ENCODE measurements at regions not wholly inside any gene's neighbourhood (a gene's known extent, or its start where the extent isn't known, plus 50 kb on each side); places are given as distances from the start of the nearest gene placed in this dataset.

DNA sequence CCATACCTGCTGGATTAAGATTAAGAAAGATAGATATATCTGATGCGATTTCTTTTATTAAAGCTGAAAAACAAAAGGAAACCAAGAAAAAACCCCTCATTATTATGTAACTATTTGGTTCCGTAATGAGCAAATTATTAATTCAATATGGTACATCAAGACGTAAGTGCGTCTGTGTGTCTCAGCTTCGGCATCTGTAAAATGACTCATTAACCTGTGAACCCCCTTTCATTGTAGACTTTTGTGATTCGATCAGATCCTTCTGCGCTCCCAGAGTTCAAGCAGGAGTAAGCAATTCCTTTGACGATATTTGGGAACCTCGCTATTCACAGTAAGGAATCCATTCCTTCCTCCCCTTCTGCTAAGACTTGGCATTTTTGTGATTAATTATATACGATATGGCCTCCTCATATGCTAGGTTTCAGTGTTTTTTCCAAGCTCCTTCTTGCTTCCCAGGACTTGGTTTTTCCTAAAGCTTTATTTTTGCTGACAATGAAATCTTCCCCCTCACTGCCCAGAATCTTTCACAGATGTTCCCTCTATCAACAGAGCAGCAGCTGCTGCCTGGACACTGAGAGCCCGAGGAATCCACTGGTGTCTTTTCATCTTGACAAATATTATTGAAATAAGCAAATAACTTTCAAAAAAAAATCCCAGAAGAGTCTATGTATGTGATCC lies 171.7 kb upstream of the CELF2 start:
- no peak for DNase-seq (ENCODE audit: low read depth in 2 of 2)

DNA sequence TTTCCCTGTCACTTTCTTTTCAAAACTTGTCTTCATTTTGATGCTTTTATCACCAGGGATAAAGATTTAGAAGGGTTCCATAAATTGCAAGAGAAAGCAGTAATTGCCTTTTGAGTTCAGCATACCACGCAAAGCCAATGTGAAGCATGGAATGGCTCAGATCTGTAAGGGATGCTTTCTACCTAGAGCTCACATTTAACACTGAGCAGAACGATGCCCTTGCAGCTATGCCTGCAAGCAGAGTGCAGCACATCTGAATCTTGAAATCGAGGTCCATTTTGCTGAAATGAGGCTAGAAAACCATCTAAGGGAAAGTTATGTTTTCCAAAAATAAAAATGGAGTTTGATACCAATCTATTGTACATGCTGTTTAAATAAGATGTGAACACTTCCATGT lies 171.2 kb upstream of the CELF2 start:
- no peak for DNase-seq (ENCODE audit: low read depth in 2 of 2)

DNA sequence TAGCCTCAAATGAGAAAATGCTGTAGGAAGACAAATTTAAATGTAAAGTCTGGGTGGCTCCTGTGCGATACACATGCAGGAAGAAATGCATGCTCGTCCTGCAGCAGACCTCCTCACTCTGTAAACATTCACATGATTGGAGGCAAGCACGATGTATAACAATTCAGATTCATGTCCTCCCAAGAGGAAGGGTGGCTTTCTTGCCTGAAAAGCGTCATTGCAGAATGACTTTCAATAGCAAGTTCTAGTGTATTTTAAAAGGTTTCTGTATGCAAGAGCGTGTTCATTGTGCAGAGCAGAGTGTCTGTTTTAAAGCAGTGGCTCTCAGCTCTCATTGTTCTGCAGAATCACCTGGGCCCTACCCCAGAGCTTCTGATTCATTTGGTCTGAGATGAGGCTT lies 170.3 kb upstream of the CELF2 start:
- DNase-seq (ENCODE audit: low read depth in 2 of 2) = no peak

DNA sequence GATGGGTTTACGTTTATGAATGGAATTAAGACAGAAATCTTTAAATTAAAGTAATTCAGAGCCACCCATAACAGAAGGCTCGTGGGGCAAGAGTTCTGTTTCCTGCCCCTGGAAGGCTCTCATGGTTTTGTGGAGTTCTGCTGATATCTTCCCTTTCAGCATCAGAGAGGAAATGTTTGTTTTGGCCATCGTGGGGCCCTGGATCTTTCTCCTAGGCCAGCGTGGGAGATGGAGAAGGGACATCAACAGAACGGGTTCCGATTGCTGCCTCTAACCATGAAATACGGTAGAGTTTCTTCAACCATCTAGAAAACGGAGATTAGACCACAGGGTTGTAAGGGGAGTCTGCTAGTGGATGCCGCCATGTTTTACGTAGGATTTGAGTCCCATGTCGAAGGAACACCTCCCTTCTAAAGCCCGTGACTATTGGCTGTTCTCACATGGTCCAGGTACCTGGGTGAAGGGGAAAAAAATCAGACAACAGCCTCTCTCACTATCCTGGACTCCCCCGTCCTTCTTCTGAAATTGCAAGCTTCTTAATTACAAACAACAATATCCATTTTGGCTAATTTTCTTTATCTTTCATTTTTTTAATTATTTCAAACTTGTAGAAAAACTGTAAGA lies 169.1 kb upstream of the CELF2 start:
- DNase-seq (ENCODE audit: low read depth in 2 of 2) = no peak

GRCh38 chr10:10849306-10849705 lies 168.4 kb upstream of the CELF2 start:
- no peak for DNase-seq (ENCODE audit: low read depth in 2 of 2)

GRCh38 chr10:10850214-10850613 lies 167.5 kb upstream of the CELF2 start:
- no peak for DNase-seq (ENCODE audit: low read depth in 2 of 2)

GRCh38 chr10:10852464-10852863 lies 165.2 kb upstream of the CELF2 start:
- DNase-seq (ENCODE audit: low read depth in 2 of 2) = no peak

DNA sequence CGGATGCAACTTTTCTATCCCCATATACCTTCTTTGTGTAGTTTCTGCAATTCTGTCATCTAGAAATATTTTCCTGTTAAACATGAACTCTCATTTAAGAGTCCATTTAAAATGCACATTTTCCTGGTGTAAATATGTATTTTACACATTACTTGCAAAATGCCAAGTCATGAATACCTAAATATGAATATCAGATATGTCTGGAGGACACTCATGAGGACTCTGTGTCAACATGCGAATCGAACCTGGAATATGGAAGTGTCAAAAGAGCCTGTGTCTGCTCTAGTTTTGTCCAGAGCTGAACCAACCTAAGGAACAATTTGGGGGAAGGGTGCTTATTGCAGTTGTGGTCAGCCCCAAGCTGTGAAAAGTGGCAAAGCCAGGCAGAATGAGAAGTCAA lies 163.7 kb upstream of the CELF2 start:
- no peak for DNase-seq (ENCODE audit: low read depth in 2 of 2)

DNA sequence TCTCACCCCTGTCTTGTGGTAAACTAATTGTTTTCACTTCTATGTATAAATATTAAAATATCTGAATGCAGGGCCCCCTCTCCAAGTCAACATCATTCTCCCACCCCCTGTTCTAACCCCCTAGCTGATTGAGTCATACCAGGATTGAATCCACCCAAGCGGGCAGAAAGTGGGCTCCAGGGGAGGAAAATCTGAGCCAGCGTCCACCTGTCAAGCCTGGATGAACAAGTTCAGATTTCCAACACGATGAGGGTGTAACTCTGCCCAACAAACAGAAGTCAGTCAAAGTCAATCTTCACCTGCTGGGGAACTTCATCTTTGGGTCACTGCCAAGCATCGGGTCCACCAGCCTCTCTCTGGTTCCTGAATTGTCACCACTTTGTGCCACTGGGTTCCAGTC lies 162.9 kb upstream of the CELF2 start:
- DNase-seq (ENCODE audit: low read depth in 2 of 2) = no peak

DNA sequence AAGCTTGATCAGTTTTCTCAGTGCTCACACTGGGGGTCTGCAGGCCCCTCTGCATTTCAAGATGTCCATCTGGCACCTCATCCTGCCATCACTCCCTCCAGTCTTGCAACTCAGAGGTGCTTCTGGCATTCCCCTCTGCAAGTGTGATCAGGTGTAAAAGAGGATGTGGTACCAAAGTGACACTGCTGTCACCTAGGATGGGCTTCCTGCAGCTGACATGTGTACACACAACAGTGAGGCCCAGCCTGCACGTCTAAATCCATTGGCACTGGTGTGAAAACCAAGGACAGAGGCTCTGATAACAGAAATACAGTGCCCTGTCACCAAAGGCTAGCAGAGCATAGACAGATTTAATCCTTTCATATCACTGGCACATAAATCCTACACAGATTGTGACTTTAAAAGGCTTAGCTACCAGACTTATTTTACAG lies 162.5 kb upstream of the CELF2 start:
- DNase-seq (ENCODE audit: low read depth in 2 of 2) = no peak

DNA sequence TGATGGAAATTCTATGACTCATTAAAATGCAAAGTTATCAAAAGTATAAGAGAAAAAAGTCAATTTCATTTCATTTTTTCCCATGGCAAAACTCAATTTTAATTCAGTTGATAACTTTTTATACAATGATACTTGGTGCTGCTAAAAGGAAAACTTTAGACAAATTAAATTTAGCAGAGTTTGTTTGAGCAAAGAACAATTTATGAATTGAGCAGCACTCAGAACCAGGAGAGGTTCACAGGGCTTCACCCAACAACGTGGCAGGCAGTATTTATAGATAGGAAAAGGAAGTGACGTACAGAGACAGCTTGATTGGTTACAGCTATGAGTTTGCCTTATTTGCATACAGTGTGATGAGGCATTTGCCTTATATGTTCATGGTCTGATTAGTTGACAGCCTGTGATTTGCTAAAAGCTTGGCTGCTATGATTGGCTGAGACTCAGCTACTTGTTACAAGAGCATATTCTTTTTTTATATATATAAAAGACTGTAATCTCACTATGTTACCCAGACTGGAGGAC lies 157.2 kb upstream of the CELF2 start:
- DNase-seq (ENCODE audit: low read depth in 2 of 2) = no peak

DNA sequence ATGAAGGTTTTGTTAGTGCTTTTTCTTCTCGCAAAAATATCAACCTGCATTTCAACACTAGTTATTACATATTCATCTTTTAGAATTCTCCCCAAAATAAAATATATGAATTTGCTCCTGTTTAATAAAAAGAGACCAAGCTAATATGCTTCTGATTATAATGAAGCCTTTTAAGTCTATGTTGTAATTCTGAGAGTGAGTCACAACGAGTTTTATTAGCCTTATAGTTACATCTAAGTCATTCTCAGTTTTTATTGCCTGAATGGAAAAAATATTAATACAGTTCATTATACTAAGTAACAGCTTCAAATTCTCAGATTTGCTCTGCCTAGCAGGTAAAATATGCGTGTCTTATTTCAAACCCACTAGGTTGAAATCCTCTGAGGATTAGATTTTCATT lies 152.4 kb upstream of the CELF2 start:
- no peak for DNase-seq (ENCODE audit: low read depth in 2 of 2)

DNA sequence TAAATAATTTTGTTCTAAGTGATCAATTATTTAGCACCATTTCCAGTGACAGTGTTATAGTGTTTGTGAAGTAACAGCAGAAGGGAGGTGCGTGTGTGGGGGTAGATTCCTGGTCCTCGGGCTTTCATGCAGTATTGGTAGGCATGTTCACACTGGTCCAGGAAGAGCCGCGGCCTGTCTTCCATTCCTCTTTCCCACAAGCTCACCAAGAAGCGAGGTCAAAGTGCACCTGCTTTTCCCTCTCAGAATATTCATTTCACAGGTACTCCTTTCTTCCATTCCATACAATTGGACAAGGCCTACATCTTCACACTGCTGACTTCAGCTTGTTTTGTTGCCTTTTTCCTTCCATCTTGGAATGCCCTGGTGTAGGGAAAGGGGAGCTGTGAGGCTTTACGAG lies 151.8 kb upstream of the CELF2 start:
- no peak for DNase-seq (ENCODE audit: low read depth in 2 of 2)

GRCh38 chr10:10869592-10869991 lies 148.1 kb upstream of the CELF2 start:
- DNase-seq (ENCODE audit: low read depth in 2 of 2) = no peak

DNA sequence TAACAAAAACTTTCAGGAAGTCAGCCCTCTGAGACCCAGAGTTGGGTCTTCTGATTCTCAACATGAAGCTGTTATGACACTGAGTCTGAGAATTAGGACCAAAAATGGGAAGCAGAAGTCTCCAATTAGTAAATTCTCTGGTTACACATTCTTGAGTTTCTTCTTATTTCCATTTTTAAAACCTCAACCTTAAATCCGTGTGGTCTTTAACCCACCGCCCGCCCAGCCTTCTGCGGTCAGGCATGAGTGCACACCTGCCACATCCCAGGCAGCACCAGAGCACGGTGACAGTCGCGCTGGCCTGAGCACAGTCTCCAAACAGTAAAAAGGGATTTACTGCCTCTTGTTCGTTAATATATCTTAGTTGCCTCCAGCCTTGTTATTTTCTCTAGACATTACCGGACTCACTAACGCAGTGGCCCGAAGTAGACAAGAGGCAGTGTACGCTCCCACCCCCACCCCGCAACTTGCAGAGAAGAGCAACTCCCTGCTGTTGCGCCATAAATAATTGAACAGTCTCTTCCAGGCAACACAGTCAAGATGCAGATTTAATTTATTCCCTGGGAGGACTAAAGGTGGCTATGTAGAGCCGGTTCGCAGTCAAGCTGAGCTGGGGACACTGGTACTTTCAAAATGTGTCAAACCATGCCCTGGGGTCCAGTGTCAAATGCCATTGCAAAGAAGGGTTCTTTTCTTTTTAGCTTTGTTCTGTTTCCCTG lies 147.0 kb upstream of the CELF2 start:
- no peak for DNase-seq (ENCODE audit: low read depth in 2 of 2)

DNA sequence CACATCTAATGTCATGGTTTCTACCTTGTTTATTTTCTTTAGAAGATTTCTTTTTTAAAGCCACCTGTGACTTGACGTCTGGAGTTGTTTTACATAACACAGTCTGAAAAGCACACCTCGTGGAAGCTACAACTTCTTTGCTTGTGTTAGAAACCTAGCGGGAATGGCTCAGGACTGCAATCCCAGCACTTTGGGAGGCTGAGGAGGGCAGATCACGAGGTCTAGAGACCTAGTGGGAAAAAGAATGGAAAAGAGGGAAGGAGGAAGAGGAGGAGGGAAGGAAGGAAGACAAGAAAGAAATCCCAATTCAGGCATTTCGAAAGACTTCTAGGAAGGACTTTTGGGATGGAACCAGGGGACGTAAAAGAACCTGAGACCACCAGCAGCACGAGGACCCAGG lies 146.3 kb upstream of the CELF2 start:
- DNase-seq (ENCODE audit: low read depth in 2 of 2) = no peak

DNA sequence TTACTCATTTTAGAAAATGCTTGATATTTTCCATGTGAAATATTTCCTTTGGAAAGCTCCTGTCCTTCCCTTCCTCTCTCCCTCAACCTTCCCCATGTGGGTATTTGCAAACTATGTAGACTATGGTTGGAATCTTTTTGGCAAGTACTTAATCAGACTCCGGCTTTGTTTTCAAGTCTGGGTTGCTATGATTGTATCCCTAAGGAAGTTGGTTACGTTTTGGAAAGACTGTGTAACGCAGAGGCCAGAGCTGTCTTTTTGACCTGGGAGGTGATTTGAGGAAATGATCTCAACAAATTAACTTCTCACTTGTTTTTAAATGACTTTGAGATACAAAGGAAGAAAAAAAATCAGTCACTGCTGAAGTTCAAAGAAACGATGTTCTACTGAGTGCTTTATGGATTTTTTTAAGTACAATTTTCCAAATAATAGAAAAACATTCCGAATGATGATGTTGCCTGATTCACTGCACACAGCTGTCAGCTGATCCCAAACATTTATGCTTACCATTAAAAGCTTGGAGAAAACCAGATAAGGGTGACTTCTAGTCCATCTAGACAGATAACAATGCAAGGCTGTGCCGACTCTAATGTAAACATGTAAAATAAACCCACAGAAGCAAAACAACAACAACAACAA lies 145.5 kb upstream of the CELF2 start:
- no peak for DNase-seq (ENCODE audit: low read depth in 2 of 2)

DNA sequence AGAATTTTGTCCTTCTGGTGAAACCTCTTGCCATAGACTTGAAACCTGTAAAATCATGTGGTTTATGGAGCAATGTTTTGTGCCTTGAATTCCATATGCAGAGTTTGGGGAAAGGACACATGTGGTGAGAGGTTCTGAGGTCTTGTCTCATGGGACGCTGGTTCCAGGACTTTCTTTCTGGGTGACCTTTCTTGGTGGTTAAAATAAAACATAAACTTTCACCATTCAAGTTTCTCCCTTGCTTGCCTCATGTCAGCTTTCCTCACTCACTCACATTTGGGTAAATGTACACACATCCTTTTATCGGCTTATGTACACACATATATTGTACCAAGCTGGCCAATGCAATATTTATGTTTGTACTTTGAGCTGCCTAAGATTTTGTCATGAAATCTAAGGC lies 144.9 kb upstream of the CELF2 start:
- DNase-seq (ENCODE audit: low read depth in 2 of 2) = no peak

- no peak for DNase-seq (ENCODE audit: low read depth in 2 of 2)
Measured at GRCh38 chr10:10873289-10873688, 144.4 kb upstream of the CELF2 start.

- DNase-seq (ENCODE audit: low read depth in 2 of 2) = no peak
Measured at GRCh38 chr10:10873915-10874314, 143.8 kb upstream of the CELF2 start.

DNA sequence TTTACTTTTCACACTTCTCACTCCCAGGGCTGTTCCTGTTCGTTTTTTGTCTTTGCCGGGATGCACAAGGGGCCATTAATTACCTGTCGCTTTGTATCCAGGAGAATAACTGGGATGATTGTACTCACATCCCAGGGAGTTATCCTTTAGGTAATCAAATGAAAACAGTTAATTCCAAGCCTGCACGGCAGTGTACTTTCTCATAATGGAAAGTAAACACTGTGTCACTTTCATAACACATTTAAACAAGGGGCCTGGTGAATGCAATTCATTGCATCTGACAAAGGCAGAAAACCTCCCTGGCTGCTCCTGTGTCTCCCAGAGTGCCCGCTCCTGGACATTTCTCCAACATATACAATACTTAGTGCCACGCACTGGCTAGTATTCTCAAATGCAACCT lies 138.7 kb upstream of the CELF2 start:
- DNase-seq (ENCODE audit: low read depth in 2 of 2) = no peak

- DNase-seq (ENCODE audit: low read depth in 2 of 2) = no peak
Measured at GRCh38 chr10:10881117-10881813, 136.4 kb upstream of the CELF2 start.

Data from stimulated activated CD4-positive, alpha-beta T cell treated with anti-CD3 and anti-CD28 coated beads, Interleukin-12 subunit alpha, Interleukin-12 subunit beta, amount 100 ng/mL, for 24 hours (primary cell).